ENCODE measurements at regions not wholly inside any gene's neighbourhood (a gene's known extent, or its start where the extent isn't known, plus 50 kb on each side); places are given as distances from the start of the nearest gene placed in this dataset.

GRCh38 chr4:84441758-84442377 is 57.2 kb downstream of the NKX6-1 start:
- DNase-seq, result no peak

GRCh38 chr4:84439996-84440395 is 59.1 kb downstream of the NKX6-1 start:
- no peak for DNase-seq

- DNase-seq, result no peak
These were observed 62.3 kb downstream of the NKX6-1 start for GRCh38 chr4:84436812-84437211.

- DNase-seq, result no peak
These were observed 64.7 kb downstream of the NKX6-1 start for GRCh38 chr4:84434344-84434743.

GRCh38 chr4:84433633-84434222 is 65.4 kb downstream of the NKX6-1 start:
- DNase-seq, result no peak

- no peak for DNase-seq
These were observed 66.4 kb downstream of the NKX6-1 start for GRCh38 chr4:84432713-84433112.

- DNase-seq, result no peak
These were observed 78.5 kb downstream of the NKX6-1 start for GRCh38 chr4:84420608-84421007.

GRCh38 chr4:84419201-84419600 is 79.9 kb downstream of the NKX6-1 start:
- DNase-seq, result no peak

- no peak for DNase-seq
These were observed 80.9 kb downstream of the NKX6-1 start for GRCh38 chr4:84417997-84418709.

GRCh38 chr4:84413976-84414375 is 85.1 kb downstream of the NKX6-1 start:
- no peak for DNase-seq

GRCh38 chr4:84413480-84413879 is 85.6 kb downstream of the NKX6-1 start:
- DNase-seq, result no peak

GRCh38 chr4:84412062-84412461 is 87.0 kb downstream of the NKX6-1 start:
- DNase-seq, result no peak

- DNase-seq, result no peak
These were observed 91.3 kb downstream of the NKX6-1 start for GRCh38 chr4:84407554-84408407.

GRCh38 chr4:84403656-84404055 is 95.4 kb downstream of the NKX6-1 start:
- no peak for DNase-seq

- DNase-seq, result no peak
These were observed 97.3 kb downstream of the NKX6-1 start for GRCh38 chr4:84401701-84402306.

- DNase-seq, result no peak
These were observed 104.7 kb downstream of the NKX6-1 start for GRCh38 chr4:84394386-84394785.

- DNase-seq, result no peak
These were observed 106.0 kb downstream of the NKX6-1 start for GRCh38 chr4:84392951-84393590.

GRCh38 chr4:84389406-84389805 is 109.7 kb downstream of the NKX6-1 start:
- DNase-seq, result no peak

- DNase-seq, result no peak
These were observed 113.9 kb downstream of the NKX6-1 start for GRCh38 chr4:84385203-84385602.

GRCh38 chr4:84384801-84385200 is 114.3 kb downstream of the NKX6-1 start:
- DNase-seq, result no peak

- no peak for DNase-seq
These were observed 117.3 kb downstream of the NKX6-1 start for GRCh38 chr4:84381759-84382158.

GRCh38 chr4:84379917-84380641 is 119.0 kb downstream of the NKX6-1 start:
- DNase-seq, result no peak
